Loucy (cell line): ENCODE measurements at regions not wholly inside any gene's neighbourhood (a gene's known extent, or its start where the extent isn't known, plus 50 kb on each side); places are given as distances from the start of the nearest gene placed in this dataset.

ENCODE experiments used
- H2AFZ ChIP-seq: fragments of 200-600 bp; sonication (generic); 2 replicates; pipeline ENCODE4 v1.6.0; 2016; ENCODE audit warnings: antibody characterized with exemption, mild to moderate bottlenecking, low read length, moderate library complexity
- H3F3A ChIP-seq: fragments of 200-600 bp; 2 replicates; pipeline ENCODE4 v1.6.0; 2016; ENCODE audit warnings: antibody characterized with exemption, low read depth, mild to moderate bottlenecking
- H3K27me3 ChIP-seq: fragments of 200-600 bp; sonication (generic); 2 replicates; pipeline ENCODE4 v1.6.1; 2014; ENCODE audit warnings: low read length, mild to moderate bottlenecking; ENCODE audit not compliant: insufficient read depth, poor library complexity, severe bottlenecking
- H3K36me3 ChIP-seq: fragments of 200-600 bp; sonication (generic); 2 replicates; pipeline ENCODE4 v1.6.1; 2016; ENCODE audit warnings: low read length; ENCODE audit not compliant: insufficient read depth
- H3K4me1 ChIP-seq: fragments of 200-600 bp; sonication (generic); 2 replicates; pipeline ENCODE4 v1.5.1; 2014; ENCODE audit warnings: low read length, mild to moderate bottlenecking; ENCODE audit not compliant: insufficient read depth, poor library complexity, severe bottlenecking
- H3K4me2 ChIP-seq: fragments of 200-600 bp; sonication (generic); 2 replicates; pipeline ENCODE4 v1.6.0; 2014; ENCODE audit warnings: antibody characterized with exemption, low read length, low read depth, mild to moderate bottlenecking; ENCODE audit not compliant: poor library complexity, severe bottlenecking
- H3K4me3 ChIP-seq: fragments of 200-600 bp; sonication (generic); 2 replicates; pipeline ENCODE4 v1.5.1; 2014; ENCODE audit warnings: low read length, mild to moderate bottlenecking, mixed read lengths; ENCODE audit not compliant: poor library complexity, severe bottlenecking
- H3K79me2 ChIP-seq: fragments of 200-600 bp; sonication (generic); 2 replicates; pipeline ENCODE4 v1.6.1; 2014; ENCODE audit warnings: low read length; ENCODE audit not compliant: insufficient read depth
- H3K9ac ChIP-seq: fragments of 200-600 bp; sonication (generic); 2 replicates; pipeline ENCODE4 v1.6.0; 2014; ENCODE audit warnings: mild to moderate bottlenecking, low read depth, low read length, moderate library complexity; ENCODE audit not compliant: poor library complexity, severe bottlenecking
- H3K9me2 ChIP-seq: fragments of 200-600 bp; sonication (generic); replicated peaks from 2 replicates; pipeline ENCODE4 v1.6.1; 2016; ENCODE audit warnings: low read depth, low read length, mixed read lengths
- H3K9me3 ChIP-seq: fragments of 200-600 bp; sonication (generic); 2 replicates; pipeline ENCODE4 v1.6.1; 2014; ENCODE audit warnings: mild to moderate bottlenecking, antibody characterized with exemption, low read length, low read depth; ENCODE audit not compliant: insufficient read depth
- H4K20me1 ChIP-seq: fragments of 200-600 bp; sonication (generic); 2 replicates; pipeline ENCODE4 v1.6.0; 2014; ENCODE audit warnings: antibody characterized with exemption, low read length, mild to moderate bottlenecking; ENCODE audit not compliant: insufficient read depth, poor library complexity, severe bottlenecking
- EZH2phosphoT487 ChIP-seq: fragments of 200-600 bp; IDR thresholded peaks from 2 replicates; pipeline ENCODE4 v1.6.1; 2018; ENCODE audit warnings: antibody characterized with exemption, mild to moderate bottlenecking, moderate library complexity, borderline replicate concordance
- TF ChIP-seq, protein P1 (sequence below): fragments of 200-600 bp; sonication (generic); conservative IDR thresholded peaks from 2 replicates; pipeline ENCODE4 v1.5.1; 2014; ENCODE audit warnings: mild to moderate bottlenecking, antibody characterized with exemption, low read length

- Histone ChIP-seq H3K9me3 (no peaks in the 10 kb centered on the region), H3K4me3 (no peak overlapping the region), H3K9ac (no peak overlapping the region), H2AFZ (no peak overlapping the region), H3K79me2 (no peaks in the 10 kb centered on the region), H3K4me1 (no peaks in the 10 kb centered on the region), H3K36me3 (no peaks in the 10 kb centered on the region), H4K20me1 (no peaks in the 10 kb centered on the region), H3K27me3 (no peaks in the 10 kb centered on the region), H3K4me2 (no peak overlapping the region), H3F3A (no peaks in the 10 kb centered on the region), H3K9me2 (no peaks in the 10 kb centered on the region)
- TF ChIP-seq, protein P1, sequence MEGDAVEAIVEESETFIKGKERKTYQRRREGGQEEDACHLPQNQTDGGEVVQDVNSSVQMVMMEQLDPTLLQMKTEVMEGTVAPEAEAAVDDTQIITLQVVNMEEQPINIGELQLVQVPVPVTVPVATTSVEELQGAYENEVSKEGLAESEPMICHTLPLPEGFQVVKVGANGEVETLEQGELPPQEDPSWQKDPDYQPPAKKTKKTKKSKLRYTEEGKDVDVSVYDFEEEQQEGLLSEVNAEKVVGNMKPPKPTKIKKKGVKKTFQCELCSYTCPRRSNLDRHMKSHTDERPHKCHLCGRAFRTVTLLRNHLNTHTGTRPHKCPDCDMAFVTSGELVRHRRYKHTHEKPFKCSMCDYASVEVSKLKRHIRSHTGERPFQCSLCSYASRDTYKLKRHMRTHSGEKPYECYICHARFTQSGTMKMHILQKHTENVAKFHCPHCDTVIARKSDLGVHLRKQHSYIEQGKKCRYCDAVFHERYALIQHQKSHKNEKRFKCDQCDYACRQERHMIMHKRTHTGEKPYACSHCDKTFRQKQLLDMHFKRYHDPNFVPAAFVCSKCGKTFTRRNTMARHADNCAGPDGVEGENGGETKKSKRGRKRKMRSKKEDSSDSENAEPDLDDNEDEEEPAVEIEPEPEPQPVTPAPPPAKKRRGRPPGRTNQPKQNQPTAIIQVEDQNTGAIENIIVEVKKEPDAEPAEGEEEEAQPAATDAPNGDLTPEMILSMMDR: no peak
- no peak for TF ChIP-seq EZH2phosphoT487
These were observed 78.0 kb upstream of the CPEB2 start for GRCh38 chr4:14924076-14924811.

DNA sequence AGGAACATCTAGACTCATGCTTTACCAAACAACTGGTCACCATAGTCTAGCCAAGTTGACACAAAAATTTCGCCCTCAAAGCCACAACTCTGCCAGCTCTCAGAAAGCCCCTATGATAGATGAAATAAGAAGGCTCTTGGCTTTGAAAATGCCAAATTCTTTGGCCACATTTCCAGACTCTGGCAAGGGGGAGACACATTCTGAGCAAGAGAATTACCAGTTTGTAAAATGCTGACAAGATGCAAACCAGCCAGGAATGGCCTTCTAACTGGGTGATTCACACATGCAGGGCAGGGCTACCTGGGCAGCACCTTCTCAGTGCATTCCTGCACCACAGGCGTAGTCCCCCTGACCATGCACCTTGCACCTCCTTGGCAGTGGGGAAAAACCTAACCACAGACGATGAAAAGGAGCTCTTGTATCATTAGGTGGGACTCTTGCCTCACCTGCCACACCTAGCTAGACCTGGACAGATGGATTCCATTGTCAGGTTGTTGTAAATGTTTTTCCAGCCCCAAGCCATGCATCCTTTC is 77.4 kb upstream of the CPEB2 start:
- H3K27me3 ChIP-seq: no peaks in the 10 kb centered on the region
- no peaks in the 10 kb centered on the region for H3K4me1 ChIP-seq
- no peak overlapping the region for H2AFZ ChIP-seq
- H3K4me2 ChIP-seq: no peak overlapping the region
- H3K9me2 ChIP-seq: no peaks in the 10 kb centered on the region
- no peaks in the 10 kb centered on the region for H3F3A ChIP-seq
- TF ChIP-seq, protein P1: no peak
- TF ChIP-seq EZH2phosphoT487: no peak
- H4K20me1 ChIP-seq: no peaks in the 10 kb centered on the region
- no peaks in the 10 kb centered on the region for H3K9me3 ChIP-seq
- H3K36me3 ChIP-seq: no peaks in the 10 kb centered on the region
- no peaks in the 10 kb centered on the region for H3K79me2 ChIP-seq
- H3K9ac ChIP-seq: no peak overlapping the region
- H3K4me3 ChIP-seq: no peak overlapping the region

DNA sequence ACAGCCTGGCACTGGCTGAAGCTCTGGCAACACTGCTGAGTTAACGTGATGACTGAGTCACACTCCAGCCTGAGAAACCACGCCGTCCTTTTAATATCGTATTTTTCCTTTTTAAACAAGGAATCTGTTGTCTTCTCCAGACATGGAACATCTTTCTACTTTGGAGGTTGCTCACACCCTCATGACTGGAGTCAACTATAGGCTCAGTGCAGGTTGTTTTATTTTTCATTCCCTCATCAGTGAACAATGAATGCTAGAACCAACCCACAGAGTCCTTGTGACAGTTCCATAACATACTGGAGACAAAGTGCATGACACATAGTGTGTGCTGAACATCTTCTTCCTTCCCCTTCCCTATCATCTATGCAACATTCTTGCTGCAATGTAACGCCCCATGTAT is 76.8 kb upstream of the CPEB2 start:
- H3K36me3 ChIP-seq: no peaks in the 10 kb centered on the region
- no peaks in the 10 kb centered on the region for H3K9me3 ChIP-seq
- H3F3A ChIP-seq: no peaks in the 10 kb centered on the region
- no peaks in the 10 kb centered on the region for H3K9me2 ChIP-seq
- H3K27me3 ChIP-seq: no peaks in the 10 kb centered on the region
- H3K9ac ChIP-seq: no peak overlapping the region
- H3K79me2 ChIP-seq: no peaks in the 10 kb centered on the region
- H4K20me1 ChIP-seq: no peaks in the 10 kb centered on the region
- H3K4me1 ChIP-seq: no peaks in the 10 kb centered on the region
- TF ChIP-seq, protein P1: no peak
- TF ChIP-seq EZH2phosphoT487: no peak
- no peak overlapping the region for H2AFZ ChIP-seq
- H3K4me2 ChIP-seq: no peak overlapping the region
- no peak overlapping the region for H3K4me3 ChIP-seq
